HepG2 (cell line): ENCODE measurements at regions not wholly inside any gene's neighbourhood (a gene's known extent, or its start where the extent isn't known, plus 50 kb on each side); places are given as distances from the start of the nearest gene placed in this dataset.

ENCODE experiments used
- ATAC-seq: fragments of 200-7000 bp; cut with Tn5 transposase; 3 replicates; pipeline ENCODE4 v1.9.1; 2020; ENCODE audit warnings: mild to moderate bottlenecking, moderate library complexity
- BruUV-seq: library from RNA; stranded (reverse); fragments of 400-500 nt; replicated peaks from 2 replicates; lab custom pipeline; 2021; lab: Mats Ljungman, UMichigan
- CTCF ChIA-PET: fragments of 300-600 bp; formaldehyde crosslinking; extraction: SDS; loops from one replicate; lab custom pipeline; 2021; ENCODE audit warnings: low total read pairs, inconsistent platforms, low intra/inter-chr PET ratio; lab: Yijun Ruan, JAX
- POLR2A ChIA-PET: fragments of 350-600 bp; sonication (Branson Sonifier 250); formaldehyde crosslinking; loops from one replicate; lab custom pipeline; 2020; ENCODE audit warnings: antibody characterized with exemption, inconsistent platforms; lab: Yijun Ruan, JAX
- DNase-seq: peaks from one replicate; pipeline ENCODE4 v3.0.0-alpha.2; 2015; ENCODE audit warnings: low spot score
- FAIRE-seq: peaks from 3 replicates; lab custom pipeline; 2011; peaks lifted over from hg19 to GRCh38; lab: Jason Lieb, UNC
- H2AFZ ChIP-seq: one replicate; pipeline ENCODE4 v1.6.1; 2011; ENCODE audit warnings: low read length, inconsistent platforms
- H3K27ac ChIP-seq: fragments of 300-600 bp; 3 replicates; pipeline ENCODE4 v1.8.0; 2011; ENCODE audit warnings: mixed run types, mild to moderate bottlenecking, mixed read lengths, low read length, inconsistent platforms; ENCODE audit not compliant: insufficient read depth; ENCODE audit errors: extremely low read length
- H3K27me3 ChIP-seq, 2 experiments: fragments of 200-600 bp in 1 of 2; 2 replicates in 1 of 2; 3 replicates in 1 of 2; pipeline versions ENCODE4 v1.6.0 to v1.8.0; 2011; ENCODE audit warnings: low read length in 2 of 2, mild to moderate bottlenecking in 2 of 2, moderate library complexity in 2 of 2, inconsistent platforms in 1 of 2; ENCODE audit not compliant: insufficient read depth in 2 of 2, control insufficient read depth in 1 of 2
- H3K36me3 ChIP-seq, 2 experiments: fragments of 200-600 bp in 1 of 2; replicated peaks in 1 of 2; 2 replicates in 1 of 2; 3 replicates in 1 of 2; pipeline versions ENCODE4 v1.5.1 to v1.8.0; 2011; ENCODE audit warnings: low read length in 2 of 2, inconsistent platforms in 1 of 2; ENCODE audit not compliant: insufficient read depth in 2 of 2, control insufficient read depth in 1 of 2
- H3K4me1 ChIP-seq: 2 replicates; pipeline ENCODE4 v1.5.1; 2012; ENCODE audit warnings: low read length, inconsistent platforms; ENCODE audit not compliant: insufficient read depth
- H3K4me2 ChIP-seq: 2 replicates; pipeline ENCODE4 v1.6.0; 2011; ENCODE audit warnings: low read depth, low read length, inconsistent platforms
- H3K4me3 ChIP-seq, 3 experiments: fragments of 200-600 bp in 1 of 3; sonication (generic), shearing (Covaris generic) in 1 of 3; replicated peaks in 1 of 3; 2 replicates each; pipeline ENCODE4 v1.5.1; 2011 to 2016; ENCODE audit warnings: low read length in 3 of 3, inconsistent platforms in 2 of 3, low read depth in 2 of 3, mild to moderate bottlenecking in 2 of 3, control low read depth in 1 of 3, mixed read lengths in 1 of 3; ENCODE audit not compliant: insufficient read depth in 1 of 3
- H3K79me2 ChIP-seq: one replicate; pipeline ENCODE4 v1.6.1; 2011; ENCODE audit warnings: low read length, inconsistent platforms; ENCODE audit not compliant: insufficient read depth
- H3K9ac ChIP-seq: 2 replicates; pipeline ENCODE4 v1.6.0; 2011; ENCODE audit warnings: mild to moderate bottlenecking, low read depth, low read length, inconsistent platforms; ENCODE audit not compliant: insufficient read depth
- H3K9me3 ChIP-seq: 2 replicates; pipeline ENCODE4 v1.5.1; 2012; ENCODE audit warnings: mild to moderate bottlenecking, low read length
- H4K20me1 ChIP-seq: 2 replicates; pipeline ENCODE4 v1.6.0; 2011; ENCODE audit warnings: inconsistent platforms, mild to moderate bottlenecking, low read length, moderate library complexity; ENCODE audit not compliant: insufficient read depth
- FOXA3 ChIP-seq: IDR thresholded peaks from 2 replicates; pipeline ENCODE4 v1.6.1; 2016; ENCODE audit warnings: missing genetic modification reagents, missing compliant biosample characterization
- GABPA ChIP-seq, 2 experiments: IDR thresholded peaks; 2 replicates each; pipeline ENCODE4 v1.6.1; 2011 to 2016; ENCODE audit warnings: low read depth in 2 of 2, low read length in 1 of 2, missing biosample characterization in 1 of 2, missing genetic modification characterization in 1 of 2
- JARID2 ChIP-seq: sonication (generic); formaldehyde crosslinking; IDR thresholded peaks from 2 replicates; pipeline ENCODE4 v1.8.1; 2023; ENCODE audit warnings: missing genetic modification reagents, inconsistent platforms; ENCODE audit not compliant: insufficient replicate concordance
- JUNB ChIP-seq: sonication (generic); formaldehyde crosslinking; IDR thresholded peaks from 2 replicates; pipeline ENCODE4 v1.8.0; 2022; ENCODE audit warnings: missing genetic modification reagents, mild to moderate bottlenecking, borderline replicate concordance
- KDM5A ChIP-seq: fragments of 200-600 bp; sonication (generic); IDR thresholded peaks from 2 replicates; pipeline ENCODE4 v1.7.0; 2018; ENCODE audit warnings: antibody characterized with exemption, mild to moderate bottlenecking, low read length, borderline replicate concordance
- PITX1 ChIP-seq: sonication (generic); formaldehyde crosslinking; IDR thresholded peaks from 2 replicates; pipeline ENCODE4 v1.5.1; 2020; ENCODE audit warnings: mild to moderate bottlenecking, missing genetic modification reagents
- PPARG ChIP-seq: conservative IDR thresholded peaks from 2 replicates; pipeline ENCODE4 v1.6.1; 2016; ENCODE audit warnings: missing biosample characterization, missing genetic modification reagents
- RFX1 ChIP-seq: fragments of 450-650 bp; IDR thresholded peaks from 2 replicates; pipeline ENCODE4 v1.6.1; 2017
- SMAD3 ChIP-seq: sonication (generic); formaldehyde crosslinking; IDR thresholded peaks from 2 replicates; pipeline ENCODE4 v1.4.0; 2020; ENCODE audit warnings: missing genetic modification reagents
- SUZ12 ChIP-seq: fragments of 150-350 bp; IDR thresholded peaks from 2 replicates; pipeline ENCODE4 v1.6.1; 2014; ENCODE audit warnings: low read depth, low read length
- TMF1 ChIP-seq: sonication (generic); formaldehyde crosslinking; IDR thresholded peaks from 2 replicates; pipeline ENCODE4 v1.8.1; 2022; ENCODE audit warnings: low read depth, missing genetic modification reagents
- TP53 ChIP-seq: sonication (generic); formaldehyde crosslinking; conservative IDR thresholded peaks from 2 replicates; pipeline ENCODE4 v1.4.0; 2020; ENCODE audit warnings: missing genetic modification reagents
- ZFY ChIP-seq: sonication (generic); formaldehyde crosslinking; IDR thresholded peaks from 2 replicates; pipeline ENCODE4 v1.4.0; 2020; ENCODE audit warnings: missing genetic modification reagents
- ZMYM2 ChIP-seq: sonication (generic); formaldehyde crosslinking; IDR thresholded peaks from 2 replicates; pipeline ENCODE4 v1.8.0; 2022; ENCODE audit warnings: mild to moderate bottlenecking, missing genetic modification reagents
- ZNF24 ChIP-seq: fragments of 450-650 bp; IDR thresholded peaks from 2 replicates; pipeline ENCODE4 v1.6.1; 2017; ENCODE audit warnings: antibody characterized with exemption, mild to moderate bottlenecking
- ZNF572 ChIP-seq: sonication (generic); formaldehyde crosslinking; IDR thresholded peaks from 2 replicates; pipeline ENCODE4 v1.5.1; 2020; ENCODE audit warnings: mild to moderate bottlenecking, missing genetic modification reagents
- ZNF761 ChIP-seq: sonication (generic); formaldehyde crosslinking; conservative IDR thresholded peaks from 2 replicates; pipeline ENCODE4 v1.4.0; 2020; ENCODE audit warnings: mild to moderate bottlenecking, missing genetic modification reagents
- WGBS: methylation state at CpG from one replicate; pipeline ENCODE4 v1.1.6; 2017; ENCODE audit warnings: low lambda C conversion rate; 5-methylcytosine and 5-hydroxymethylcytosine counted together
- in situ Hi-C: cut with HindIII; loops from 2 replicates; pipeline ENCODE4 v1.10.0; 2017; ENCODE audit warnings: low pct_unique_long_range_greater_than_20kb; ENCODE audit not compliant: extremely low pct_ligation_motif_present
- intact Hi-C: fragments of 100-400 bp; cut with micrococcal nuclease; formaldehyde crosslinking; loops from one replicate; pipeline ENCODE4 v1.10.0; 2022; ENCODE audit not compliant: unreplicated experiment
- TF ChIP-seq, protein P1 (sequence below): sonication (generic); formaldehyde crosslinking; IDR thresholded peaks from 2 replicates; pipeline ENCODE4 v1.5.0; 2020; ENCODE audit warnings: mild to moderate bottlenecking, missing genetic modification reagents
- TF ChIP-seq, protein P2 (sequence below): sonication (generic); formaldehyde crosslinking; IDR thresholded peaks from 2 replicates; pipeline ENCODE4 v1.4.0; 2020; ENCODE audit warnings: missing genetic modification reagents, borderline replicate concordance

DNA sequence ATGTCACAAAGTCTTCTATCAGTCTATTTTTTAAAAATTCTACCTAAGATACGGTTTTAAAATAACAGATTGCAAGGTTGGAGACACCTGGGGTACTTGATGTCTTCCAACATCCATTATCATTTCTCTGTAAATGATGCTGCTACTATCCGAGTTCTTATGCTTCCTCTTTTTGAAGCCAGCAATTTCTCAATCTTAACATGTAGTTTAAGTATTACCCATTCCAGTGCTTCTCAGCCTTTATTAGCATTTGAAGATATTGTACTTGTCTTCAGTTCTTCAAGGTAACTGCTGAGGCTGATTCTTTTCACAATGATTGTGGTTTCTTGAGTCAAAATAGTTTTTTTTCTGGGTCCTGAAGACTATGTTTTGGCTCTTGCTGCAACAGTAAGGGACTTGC is 96.4 kb upstream of the SELENOP start:
- DNase-seq (no peak), ATAC-seq (no peak), FAIRE-seq (no peak)
- Histone ChIP-seq H3K79me2 (no peaks in the 10 kb centered on the region), H3K9ac (no peak overlapping the region), H3K9me3 (no peaks in the 10 kb centered on the region), H3K36me3 (no peaks in the 10 kb centered on the region), H3K27ac (no peak overlapping the region), H3K4me1 (peaks cover 17% of the 10 kb centered on the region), H3K27me3 (no peaks in the 10 kb centered on the region), H3K4me3 (no peak overlapping the region; a peak in 1 of 6 replicates), H2AFZ (peak overlapping the region; percentile 75), H3K4me2 (peak overlapping the region; percentile 93), H4K20me1 (no peaks in the 10 kb centered on the region)
- POLR2A ChIA-PET: interaction anchor here (0.9 to 1.7 kb wide), 3 partner anchors 112 to 213 kb away, joined by 3 to 13 read pairs (median 4); partner anchors contain the start of gene ZNF131
- TF ChIP-seq FOXA3 (CRISPR knock-in tag): no peak
- TF ChIP-seq ZNF761: no peak
- TF ChIP-seq JUNB (CRISPR knock-in tag): no peak
- no peak for TF ChIP-seq PITX1 (CRISPR knock-in tag)
- TF ChIP-seq KDM5A: no peak
- no peak for TF ChIP-seq JARID2 (CRISPR knock-in tag)
- no peak for TF ChIP-seq GABPA (IDR thresholded peaks at IDR 0.05; ENCODE audit: low read depth, low read length)
- no peak for TF ChIP-seq GABPA (CRISPR knock-in tag; IDR thresholded peaks at IDR 0.05; ENCODE audit: low read depth)
- TF ChIP-seq, protein P1, sequence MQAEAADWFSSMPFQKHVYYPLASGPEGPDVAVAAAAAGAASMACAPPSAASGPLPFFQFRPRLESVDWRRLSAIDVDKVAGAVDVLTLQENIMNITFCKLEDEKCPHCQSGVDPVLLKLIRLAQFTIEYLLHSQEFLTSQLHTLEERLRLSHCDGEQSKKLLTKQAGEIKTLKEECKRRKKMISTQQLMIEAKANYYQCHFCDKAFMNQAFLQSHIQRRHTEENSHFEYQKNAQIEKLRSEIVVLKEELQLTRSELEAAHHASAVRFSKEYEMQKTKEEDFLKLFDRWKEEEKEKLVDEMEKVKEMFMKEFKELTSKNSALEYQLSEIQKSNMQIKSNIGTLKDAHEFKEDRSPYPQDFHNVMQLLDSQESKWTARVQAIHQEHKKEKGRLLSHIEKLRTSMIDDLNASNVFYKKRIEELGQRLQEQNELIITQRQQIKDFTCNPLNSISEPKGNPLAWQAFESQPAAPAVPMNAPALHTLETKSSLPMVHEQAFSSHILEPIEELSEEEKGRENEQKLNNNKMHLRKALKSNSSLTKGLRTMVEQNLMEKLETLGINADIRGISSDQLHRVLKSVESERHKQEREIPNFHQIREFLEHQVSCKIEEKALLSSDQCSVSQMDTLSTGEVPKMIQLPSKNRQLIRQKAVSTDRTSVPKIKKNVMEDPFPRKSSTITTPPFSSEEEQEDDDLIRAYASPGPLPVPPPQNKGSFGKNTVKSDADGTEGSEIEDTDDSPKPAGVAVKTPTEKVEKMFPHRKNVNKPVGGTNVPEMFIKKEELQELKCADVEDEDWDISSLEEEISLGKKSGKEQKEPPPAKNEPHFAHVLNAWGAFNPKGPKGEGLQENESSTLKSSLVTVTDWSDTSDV (CRISPR knock-in tag): no peak
- TF ChIP-seq ZFY: no peak
- TF ChIP-seq PPARG: no peak
- TF ChIP-seq ZNF24: no peak
- TF ChIP-seq ZNF572 (CRISPR knock-in tag): no peak
- no peak for TF ChIP-seq ZMYM2 (CRISPR knock-in tag)
- no peak for TF ChIP-seq TMF1 (CRISPR knock-in tag)
- no peak for TF ChIP-seq SUZ12
- TF ChIP-seq RFX1: no peak
- TF ChIP-seq TP53 (CRISPR knock-in tag): no peak
- TF ChIP-seq, protein P2, sequence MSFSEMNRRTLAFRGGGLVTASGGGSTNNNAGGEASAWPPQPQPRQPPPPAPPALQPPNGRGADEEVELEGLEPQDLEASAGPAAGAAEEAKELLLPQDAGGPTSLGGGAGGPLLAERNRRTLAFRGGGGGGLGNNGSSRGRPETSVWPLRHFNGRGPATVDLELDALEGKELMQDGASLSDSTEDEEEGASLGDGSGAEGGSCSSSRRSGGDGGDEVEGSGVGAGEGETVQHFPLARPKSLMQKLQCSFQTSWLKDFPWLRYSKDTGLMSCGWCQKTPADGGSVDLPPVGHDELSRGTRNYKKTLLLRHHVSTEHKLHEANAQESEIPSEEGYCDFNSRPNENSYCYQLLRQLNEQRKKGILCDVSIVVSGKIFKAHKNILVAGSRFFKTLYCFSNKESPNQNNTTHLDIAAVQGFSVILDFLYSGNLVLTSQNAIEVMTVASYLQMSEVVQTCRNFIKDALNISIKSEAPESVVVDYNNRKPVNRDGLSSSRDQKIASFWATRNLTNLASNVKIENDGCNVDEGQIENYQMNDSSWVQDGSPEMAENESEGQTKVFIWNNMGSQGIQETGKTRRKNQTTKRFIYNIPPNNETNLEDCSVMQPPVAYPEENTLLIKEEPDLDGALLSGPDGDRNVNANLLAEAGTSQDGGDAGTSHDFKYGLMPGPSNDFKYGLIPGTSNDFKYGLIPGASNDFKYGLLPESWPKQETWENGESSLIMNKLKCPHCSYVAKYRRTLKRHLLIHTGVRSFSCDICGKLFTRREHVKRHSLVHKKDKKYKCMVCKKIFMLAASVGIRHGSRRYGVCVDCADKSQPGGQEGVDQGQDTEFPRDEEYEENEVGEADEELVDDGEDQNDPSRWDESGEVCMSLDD (CRISPR knock-in tag): no peak
- TF ChIP-seq SMAD3: no peak
- CTCF ChIA-PET: interaction anchor here (1.3 to 1.6 kb wide), 2 partner anchors 132 to 198 kb away, joined by 4 to 6 read pairs; partner anchors contain the start of gene ANXA2R
- intact Hi-C loops (loop anchor here (1.0 to 2.0 kb wide), 2 partner anchors 100 to 481 kb away; no protein-coding TSS in a partner anchor), in situ Hi-C loops (loop anchor here (25.0 kb wide), 1 partner anchor 479 kb away; no protein-coding TSS in a partner anchor)
- no TSS peak for BruUV-seq
- 50% methylated on average over 2 of the region's 2 CpGs for WGBS
